ENCODE measurements at regions not wholly inside any gene's neighbourhood (a gene's known extent, or its start where the extent isn't known, plus 50 kb on each side); places are given as distances from the start of the nearest gene placed in this dataset.

DNA sequence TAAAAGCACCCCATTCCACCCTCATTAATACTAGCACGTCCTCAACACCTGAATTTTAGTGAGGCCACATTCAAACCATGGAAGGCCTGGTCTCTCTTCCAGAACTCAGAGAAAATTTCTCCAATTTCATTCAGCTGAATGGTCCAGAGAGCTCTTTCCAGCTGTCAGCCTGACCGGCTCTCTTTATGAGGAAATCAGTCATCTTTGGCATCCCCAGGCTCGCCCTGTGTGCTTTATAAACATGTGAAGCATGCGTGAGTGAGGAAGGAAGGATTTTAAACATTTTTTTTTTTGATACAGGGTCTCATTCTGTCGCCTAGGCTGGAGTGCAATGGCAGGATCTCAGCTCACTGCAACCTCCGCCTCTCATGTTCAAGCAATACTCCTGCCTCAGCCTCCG lies 1812.9 kb upstream of the TENM3 start:
- TF ChIP-seq POLR2A (IDR thresholded peaks at IDR 0.05; ENCODE audit: low read length) = no peak
- no peak for TF ChIP-seq GATA1 (IDR thresholded peaks at IDR 0.05; ENCODE audit: low read depth, low read length)

Data from erythroblast (primary cell).